Stimulated activated CD8-positive, alpha-beta memory T cell treated with anti-CD3 and anti-CD28 coated beads, Interleukin-7, amount 100 ng/mL, for 1 hour (primary cell): ENCODE measurements at regions not wholly inside any gene's neighbourhood (a gene's known extent, or its start where the extent isn't known, plus 50 kb on each side); places are given as distances from the start of the nearest gene placed in this dataset.
A peak's percentile ranks its signal among the peaks of the same experiment; 100 is the strongest.
"Not testable (repeated sequence)": the region's sequence is repeated elsewhere in the genome, so short reads cannot be mapped to it uniquely, and the experiment has no call there.

Source experiments
- DNase-seq, 2 donors: peaks; one replicate each; pipeline ENCODE4 v3.0.0-alpha.2; 2020; ENCODE audit warnings: low read depth in 2 of 2

- DNase-seq = not testable (repeated sequence)
These were observed 115.7 kb upstream of the AKAP13 start for GRCh38 chr15:85264614-85265190.

GRCh38 chr15:85267158-85267857 lies 113.1 kb upstream of the AKAP13 start:
- not testable (repeated sequence) for DNase-seq

GRCh38 chr15:85274315-85275050 lies 105.9 kb upstream of the AKAP13 start:
- no peak for DNase-seq

- DNase-seq = no peak
These were observed 103.9 kb upstream of the AKAP13 start for GRCh38 chr15:85276508-85276907.

- DNase-seq = no peak
These were observed 103.5 kb upstream of the AKAP13 start for GRCh38 chr15:85276921-85277320.

- DNase-seq = no peak
These were observed 102.5 kb upstream of the AKAP13 start for GRCh38 chr15:85277847-85278370.

- DNase-seq = no peak
These were observed 100.2 kb upstream of the AKAP13 start for GRCh38 chr15:85280203-85280602.

- DNase-seq = no peak
These were observed 99.0 kb upstream of the AKAP13 start for GRCh38 chr15:85281293-85281882.

GRCh38 chr15:85282504-85283115 lies 97.8 kb upstream of the AKAP13 start:
- no peak for DNase-seq

- not testable (repeated sequence) for DNase-seq
These were observed 96.6 kb upstream of the AKAP13 start for GRCh38 chr15:85283815-85284214.

- DNase-seq = no peak
These were observed 95.9 kb upstream of the AKAP13 start for GRCh38 chr15:85284497-85284896.

- no peak for DNase-seq
These were observed 90.6 kb upstream of the AKAP13 start for GRCh38 chr15:85289677-85290365.

- DNase-seq = not testable (repeated sequence)
These were observed 87.8 kb upstream of the AKAP13 start for GRCh38 chr15:85292583-85292982.

GRCh38 chr15:85296615-85297402 lies 83.6 kb upstream of the AKAP13 start:
- peak; percentile 36 to 37 for DNase-seq

GRCh38 chr15:85297537-85297936 lies 82.9 kb upstream of the AKAP13 start:
- no peak for DNase-seq

GRCh38 chr15:85298366-85298765 lies 82.0 kb upstream of the AKAP13 start:
- DNase-seq = no peak

- DNase-seq = no peak
These were observed 81.5 kb upstream of the AKAP13 start for GRCh38 chr15:85298941-85299340.

GRCh38 chr15:85302271-85302670 lies 78.1 kb upstream of the AKAP13 start:
- DNase-seq = no peak

GRCh38 chr15:85305050-85305449 lies 75.4 kb upstream of the AKAP13 start:
- no peak for DNase-seq

- no peak for DNase-seq
These were observed 73.3 kb upstream of the AKAP13 start for GRCh38 chr15:85306946-85307686.
